GOT3 (cell line): ENCODE measurements at regions not wholly inside any gene's neighbourhood (a gene's known extent, or its start where the extent isn't known, plus 50 kb on each side); places are given as distances from the start of the nearest gene placed in this dataset.

Source experiments
- DNase-seq: peaks from one replicate; lab custom pipeline; 2025; ENCODE audit warnings: mixed read lengths; lab: John Stamatoyannopoulos, UW

GRCh38 chr10:111725050-111725449 lies 458.5 kb downstream of the GPAM start:
- DNase-seq = no peak

GRCh38 chr10:111732166-111732785 lies 451.3 kb downstream of the GPAM start:
- DNase-seq = no peak

- no peak for DNase-seq
Measured at GRCh38 chr10:111739125-111739873, 444.3 kb downstream of the GPAM start.

- DNase-seq = no peak
Measured at GRCh38 chr10:111739874-111740139, 443.8 kb downstream of the GPAM start.

GRCh38 chr10:111745982-111746381 lies 437.6 kb downstream of the GPAM start:
- DNase-seq = no peak

GRCh38 chr10:111747751-111748150 lies 435.8 kb downstream of the GPAM start:
- no peak for DNase-seq

GRCh38 chr10:111748184-111748583 lies 435.4 kb downstream of the GPAM start:
- DNase-seq = no peak

- DNase-seq = no peak
Measured at GRCh38 chr10:111750165-111750849, 433.3 kb downstream of the GPAM start.

- peak; percentile 21 for DNase-seq
Measured at GRCh38 chr10:111756217-111757061, 427.1 kb downstream of the GPAM start.

GRCh38 chr10:111758593-111758992 lies 425.0 kb downstream of the GPAM start:
- no peak for DNase-seq

GRCh38 chr10:111762114-111762513 lies 421.5 kb downstream of the GPAM start:
- no peak for DNase-seq

- DNase-seq = no peak
Measured at GRCh38 chr10:111765216-111765615, 418.3 kb downstream of the GPAM start.

- no peak for DNase-seq
Measured at GRCh38 chr10:111766464-111766863, 417.1 kb downstream of the GPAM start.

- DNase-seq = no peak
Measured at GRCh38 chr10:111767661-111768060, 415.9 kb downstream of the GPAM start.

- no peak for DNase-seq
Measured at GRCh38 chr10:111773950-111774349, 409.6 kb downstream of the GPAM start.

GRCh38 chr10:111774486-111774885 lies 409.1 kb downstream of the GPAM start:
- DNase-seq = no peak

GRCh38 chr10:111784436-111784835 lies 399.1 kb downstream of the GPAM start:
- DNase-seq = no peak

GRCh38 chr10:111784946-111785465 lies 398.6 kb downstream of the GPAM start:
- no peak for DNase-seq

GRCh38 chr10:111785921-111786320 lies 397.6 kb downstream of the GPAM start:
- DNase-seq = no peak

GRCh38 chr10:111789821-111790220 lies 393.7 kb downstream of the GPAM start:
- no peak for DNase-seq

- no peak for DNase-seq
Measured at GRCh38 chr10:111801841-111802240, 381.7 kb downstream of the GPAM start.

GRCh38 chr10:111804781-111805180 lies 378.8 kb downstream of the GPAM start:
- no peak for DNase-seq
